HepG2 (cell line): ENCODE measurements at regions not wholly inside any gene's neighbourhood (a gene's known extent, or its start where the extent isn't known, plus 50 kb on each side); places are given as distances from the start of the nearest gene placed in this dataset.

ENCODE experiments used
- ATAC-seq: fragments of 200-7000 bp; cut with Tn5 transposase; 3 replicates; pipeline ENCODE4 v1.9.1; 2020; ENCODE audit warnings: mild to moderate bottlenecking, moderate library complexity
- BruUV-seq: library from RNA; stranded (reverse); fragments of 400-500 nt; replicated peaks from 2 replicates; lab custom pipeline; 2021; lab: Mats Ljungman, UMichigan
- CTCF ChIA-PET: fragments of 300-600 bp; formaldehyde crosslinking; extraction: SDS; loops from one replicate; lab custom pipeline; 2021; ENCODE audit warnings: low total read pairs, inconsistent platforms, low intra/inter-chr PET ratio; lab: Yijun Ruan, JAX
- POLR2A ChIA-PET: fragments of 350-600 bp; sonication (Branson Sonifier 250); formaldehyde crosslinking; loops from one replicate; lab custom pipeline; 2020; ENCODE audit warnings: antibody characterized with exemption, inconsistent platforms; lab: Yijun Ruan, JAX
- DNase-seq: peaks from one replicate; pipeline ENCODE4 v3.0.0-alpha.2; 2015; ENCODE audit warnings: low spot score
- FAIRE-seq: peaks from 3 replicates; lab custom pipeline; 2011; peaks lifted over from hg19 to GRCh38; lab: Jason Lieb, UNC
- H2AFZ ChIP-seq: one replicate; pipeline ENCODE4 v1.6.1; 2011; ENCODE audit warnings: low read length, inconsistent platforms
- H3K27ac ChIP-seq: fragments of 300-600 bp; 3 replicates; pipeline ENCODE4 v1.8.0; 2011; ENCODE audit warnings: mixed run types, mild to moderate bottlenecking, mixed read lengths, low read length, inconsistent platforms; ENCODE audit not compliant: insufficient read depth; ENCODE audit errors: extremely low read length
- H3K27me3 ChIP-seq, 2 experiments: fragments of 200-600 bp in 1 of 2; 2 replicates in 1 of 2; 3 replicates in 1 of 2; pipeline versions ENCODE4 v1.6.0 to v1.8.0; 2011; ENCODE audit warnings: low read length in 2 of 2, mild to moderate bottlenecking in 2 of 2, moderate library complexity in 2 of 2, inconsistent platforms in 1 of 2; ENCODE audit not compliant: insufficient read depth in 2 of 2, control insufficient read depth in 1 of 2
- H3K36me3 ChIP-seq, 2 experiments: fragments of 200-600 bp in 1 of 2; replicated peaks in 1 of 2; 2 replicates in 1 of 2; 3 replicates in 1 of 2; pipeline versions ENCODE4 v1.5.1 to v1.8.0; 2011; ENCODE audit warnings: low read length in 2 of 2, inconsistent platforms in 1 of 2; ENCODE audit not compliant: insufficient read depth in 2 of 2, control insufficient read depth in 1 of 2
- H3K4me1 ChIP-seq: 2 replicates; pipeline ENCODE4 v1.5.1; 2012; ENCODE audit warnings: low read length, inconsistent platforms; ENCODE audit not compliant: insufficient read depth
- H3K4me2 ChIP-seq: 2 replicates; pipeline ENCODE4 v1.6.0; 2011; ENCODE audit warnings: low read depth, low read length, inconsistent platforms
- H3K4me3 ChIP-seq, 3 experiments: fragments of 200-600 bp in 1 of 3; sonication (generic), shearing (Covaris generic) in 1 of 3; replicated peaks in 1 of 3; 2 replicates each; pipeline ENCODE4 v1.5.1; 2011 to 2016; ENCODE audit warnings: low read length in 3 of 3, inconsistent platforms in 2 of 3, low read depth in 2 of 3, mild to moderate bottlenecking in 2 of 3, control low read depth in 1 of 3, mixed read lengths in 1 of 3; ENCODE audit not compliant: insufficient read depth in 1 of 3
- H3K79me2 ChIP-seq: one replicate; pipeline ENCODE4 v1.6.1; 2011; ENCODE audit warnings: low read length, inconsistent platforms; ENCODE audit not compliant: insufficient read depth
- H3K9ac ChIP-seq: 2 replicates; pipeline ENCODE4 v1.6.0; 2011; ENCODE audit warnings: mild to moderate bottlenecking, low read depth, low read length, inconsistent platforms; ENCODE audit not compliant: insufficient read depth
- H3K9me3 ChIP-seq: 2 replicates; pipeline ENCODE4 v1.5.1; 2012; ENCODE audit warnings: mild to moderate bottlenecking, low read length
- H4K20me1 ChIP-seq: 2 replicates; pipeline ENCODE4 v1.6.0; 2011; ENCODE audit warnings: inconsistent platforms, mild to moderate bottlenecking, low read length, moderate library complexity; ENCODE audit not compliant: insufficient read depth
- AGO2 ChIP-seq: fragments of 200-400 bp; formaldehyde crosslinking; optimal IDR thresholded peaks from 2 replicates; pipeline ENCODE3; 2017; ENCODE audit warnings: mild to moderate bottlenecking, low read depth, low read length, moderate library complexity
- ATF7-NPFF ChIP-seq: sonication (generic); formaldehyde crosslinking; IDR thresholded peaks from 2 replicates; pipeline ENCODE4 v1.8.1; 2023; ENCODE audit warnings: mild to moderate bottlenecking, low read depth, missing genetic modification reagents, moderate library complexity
- CBX5 ChIP-seq: sonication (generic); formaldehyde crosslinking; IDR thresholded peaks from 2 replicates; pipeline ENCODE4 v1.4.0; 2020; ENCODE audit warnings: missing genetic modification reagents, borderline replicate concordance
- CSRNP1 ChIP-seq: sonication (generic); formaldehyde crosslinking; IDR thresholded peaks from 2 replicates; pipeline ENCODE4 v1.8.1; 2023; ENCODE audit warnings: mild to moderate bottlenecking, missing genetic modification reagents
- KDM1A ChIP-seq: IDR thresholded peaks from 2 replicates; pipeline ENCODE4 v1.6.1; 2016; ENCODE audit warnings: missing compliant biosample characterization
- NFAT5 ChIP-seq: sonication (generic); formaldehyde crosslinking; IDR thresholded peaks from 2 replicates; pipeline ENCODE4 v1.4.0; 2020; ENCODE audit warnings: missing genetic modification reagents
- RXRA ChIP-seq: sonication (generic); formaldehyde crosslinking; IDR thresholded peaks from 2 replicates; pipeline ENCODE4 v1.5.1; 2020; ENCODE audit warnings: missing genetic modification reagents
- TSC22D2 ChIP-seq: sonication (generic); formaldehyde crosslinking; IDR thresholded peaks from 2 replicates; pipeline ENCODE4 v1.5.1; 2020; ENCODE audit warnings: missing genetic modification reagents, mild to moderate bottlenecking, borderline replicate concordance
- ZNF18 ChIP-seq: sonication (generic); formaldehyde crosslinking; IDR thresholded peaks from 2 replicates; pipeline ENCODE4 v1.8.0; 2022; ENCODE audit warnings: mild to moderate bottlenecking, missing genetic modification reagents; ENCODE audit not compliant: insufficient replicate concordance
- ZNF609 ChIP-seq: sonication (generic); formaldehyde crosslinking; IDR thresholded peaks from 2 replicates; pipeline ENCODE4 v1.4.0; 2020; ENCODE audit warnings: mild to moderate bottlenecking, missing genetic modification reagents, borderline replicate concordance
- WGBS: methylation state at CpG from one replicate; pipeline ENCODE4 v1.1.6; 2017; ENCODE audit warnings: low lambda C conversion rate; 5-methylcytosine and 5-hydroxymethylcytosine counted together
- in situ Hi-C: cut with HindIII; loops from 2 replicates; pipeline ENCODE4 v1.10.0; 2017; ENCODE audit warnings: low pct_unique_long_range_greater_than_20kb; ENCODE audit not compliant: extremely low pct_ligation_motif_present
- intact Hi-C: fragments of 100-400 bp; cut with micrococcal nuclease; formaldehyde crosslinking; loops from one replicate; pipeline ENCODE4 v1.10.0; 2022; ENCODE audit not compliant: unreplicated experiment

- FAIRE-seq, result no peak
- intact Hi-C loops, result no loop called here
These were observed 185.5 kb downstream of the ZNF365 start for GRCh38 chr10:62559481-62560200.

More at GRCh38 chr10:62559481-62560200, 185.5 kb downstream of the ZNF365 start:
- no peaks in the 10 kb centered on the region for H3K9me3 ChIP-seq
- ChIA-PET CTCF (no interaction called here), POLR2A (no interaction called here)
- no peak overlapping the region for H3K4me3 ChIP-seq
- no peak for ATAC-seq
- no peaks in the 10 kb centered on the region for H4K20me1 ChIP-seq
- no peaks in the 10 kb centered on the region for H3K36me3 ChIP-seq
- BruUV-seq, result no TSS peak
- H3K27me3 ChIP-seq, result no peaks in the 10 kb centered on the region
- H2AFZ ChIP-seq, result no peak overlapping the region
- H3K4me1 ChIP-seq, result no peaks in the 10 kb centered on the region
- in situ Hi-C loops, result no loop called here
- H3K27ac ChIP-seq, result no peak overlapping the region
- H3K9ac ChIP-seq, result no peak overlapping the region
- WGBS, result 0% methylated on average over 3 of the region's 5 CpGs
- H3K4me2 ChIP-seq, result no peak overlapping the region
- no peak for DNase-seq
- TF ChIP-seq ZNF18 (no peak), ZNF609 (CRISPR knock-in tag) (no peak), RXRA (CRISPR knock-in tag) (no peak), NFAT5 (CRISPR knock-in tag) (no peak), CSRNP1 (CRISPR knock-in tag) (no peak), AGO2 (no peak), CBX5 (no peak), KDM1A (CRISPR knock-in tag) (no peak), TSC22D2 (CRISPR knock-in tag) (no peak), ATF7-NPFF (no peak)
- H3K79me2 ChIP-seq, result no peaks in the 10 kb centered on the region
